HTR-8/SVneo (cell line): ENCODE measurements at regions not wholly inside any gene's neighbourhood (a gene's known extent, or its start where the extent isn't known, plus 50 kb on each side); places are given as distances from the start of the nearest gene placed in this dataset.
A peak's percentile ranks its signal among the peaks of the same experiment; 100 is the strongest.

Experiments used
- DNase-seq: peaks from one replicate; pipeline ENCODE4 v3.0.0; 2011; ENCODE audit warnings: low spot score, mixed read lengths; ENCODE audit not compliant: insufficient read length
- FAIRE-seq: peaks from 2 replicates; lab custom pipeline; 2011; peaks lifted over from hg19 to GRCh38; lab: Jason Lieb, UNC

- FAIRE-seq, result no peak
- DNase-seq, result no peak
Measured at GRCh38 chr12:111066744-111067437, 146.5 kb upstream of the MYL2 start.

- no peak for DNase-seq
- FAIRE-seq, result no peak
Measured at GRCh38 chr12:111064982-111065381, 144.6 kb upstream of the MYL2 start.

GRCh38 chr12:111064154-111064553, 143.8 kb upstream of the MYL2 start:
- FAIRE-seq, result no peak
- no peak for DNase-seq

- FAIRE-seq, result no peak
- DNase-seq, result no peak
Measured at GRCh38 chr12:111063295-111064026, 143.1 kb upstream of the MYL2 start.

- DNase-seq (no peak), FAIRE-seq (no peak)
Measured at GRCh38 chr12:111057701-111058425, 137.5 kb upstream of the MYL2 start.

- no peak for FAIRE-seq
- no peak for DNase-seq
Measured at GRCh38 chr12:111056618-111057521, 136.5 kb upstream of the MYL2 start.

GRCh38 chr12:111055181-111055880, 135.0 kb upstream of the MYL2 start:
- FAIRE-seq, result no peak
- DNase-seq, result no peak

- FAIRE-seq, result peak; percentile 38
- DNase-seq, result no peak
Measured at GRCh38 chr12:111048991-111049390, 128.6 kb upstream of the MYL2 start.

GRCh38 chr12:111046896-111047295, 126.5 kb upstream of the MYL2 start:
- no peak for FAIRE-seq
- DNase-seq, result no peak

GRCh38 chr12:111045941-111046340, 125.6 kb upstream of the MYL2 start:
- FAIRE-seq, result no peak
- DNase-seq, result no peak

- DNase-seq (no peak), FAIRE-seq (no peak)
Measured at GRCh38 chr12:111041091-111041490, 120.7 kb upstream of the MYL2 start.

GRCh38 chr12:111040690-111041089, 120.3 kb upstream of the MYL2 start:
- DNase-seq (no peak), FAIRE-seq (no peak)

GRCh38 chr12:111038941-111039340, 118.6 kb upstream of the MYL2 start:
- no peak for FAIRE-seq
- DNase-seq, result no peak

- FAIRE-seq, result no peak
Measured at GRCh38 chr12:111038077-111038476, 117.7 kb upstream of the MYL2 start.

GRCh38 chr12:111037047-111037446, 116.7 kb upstream of the MYL2 start:
- no peak for FAIRE-seq

More at GRCh38 chr12:111038077-111038476, 117.7 kb upstream of the MYL2 start:
- no peak for DNase-seq

GRCh38 chr12:111035578-111036301, 115.4 kb upstream of the MYL2 start:
- FAIRE-seq (no peak), DNase-seq (no peak)

More at GRCh38 chr12:111037047-111037446, 116.7 kb upstream of the MYL2 start:
- no peak for DNase-seq

- FAIRE-seq (no peak), DNase-seq (no peak)
Measured at GRCh38 chr12:111034886-111035577, 114.7 kb upstream of the MYL2 start.
